ENCODE measurements at regions not wholly inside any gene's neighbourhood (a gene's known extent, or its start where the extent isn't known, plus 50 kb on each side); places are given as distances from the start of the nearest gene placed in this dataset.

- no peak for TF ChIP-seq POLR2A (IDR thresholded peaks at IDR 0.05; ENCODE audit: low read depth, low read length)
- no peak for TF ChIP-seq POLR2AphosphoS5 (IDR thresholded peaks at IDR 0.05; ENCODE audit: low read depth, low read length)
- no peak for TF ChIP-seq PAX5 (IDR thresholded peaks at IDR 0.05; ENCODE audit: insufficient read depth, low read length, severe bottlenecking)
- no peak for TF ChIP-seq TAF1 (IDR thresholded peaks at IDR 0.05; ENCODE audit: low read depth, low read length)
- TF ChIP-seq SPI1 (IDR thresholded peaks at IDR 0.05; ENCODE audit: low read depth, low read length): no peak
- no peak for TF ChIP-seq POU2F2 (IDR thresholded peaks at IDR 0.05; ENCODE audit: low read depth, low read length)
Observed at GRCh38 chr22:48896766-48897644, 930.7 kb downstream of the BRD1 start.

Measured in GM12891 (cell line).